Keratinocyte (primary cell): ENCODE measurements at regions not wholly inside any gene's neighbourhood (a gene's known extent, or its start where the extent isn't known, plus 50 kb on each side); places are given as distances from the start of the nearest gene placed in this dataset.

Experiments
- DNase-seq: peaks from one replicate; pipeline ENCODE4 v3.0.0-alpha.2; 2011; ENCODE audit warnings: low read depth, missing footprints, low spot score
- FAIRE-seq: peaks from 2 replicates; lab custom pipeline; 2011; peaks lifted over from hg19 to GRCh38; lab: Jason Lieb, UNC
- H2AFZ ChIP-seq: 2 replicates; pipeline ENCODE4 v1.6.0; 2012; ENCODE audit warnings: low read length, control low read depth, inconsistent platforms; ENCODE audit not compliant: control insufficient read depth
- H3K27ac ChIP-seq: 2 replicates; pipeline ENCODE4 v1.5.1; 2011; ENCODE audit warnings: low read length; ENCODE audit not compliant: control insufficient read depth, insufficient read depth
- H3K27me3 ChIP-seq: 3 replicates; pipeline ENCODE4 v1.6.0; 2011; ENCODE audit warnings: low read length; ENCODE audit not compliant: control insufficient read depth, insufficient read depth; ENCODE audit errors: extremely low read depth
- H3K36me3 ChIP-seq, 2 experiments: 2 replicates in 1 of 2; 3 replicates in 1 of 2; pipeline ENCODE4 v1.5.1; 2011; ENCODE audit warnings: low read length in 2 of 2, mild to moderate bottlenecking in 1 of 2; ENCODE audit not compliant: control insufficient read depth in 2 of 2, insufficient read depth in 2 of 2; ENCODE audit errors: extremely low read depth in 1 of 2
- H3K4me1 ChIP-seq: 3 replicates; pipeline ENCODE4 v1.5.1; 2011; ENCODE audit warnings: low read length; ENCODE audit not compliant: control insufficient read depth, insufficient read depth; ENCODE audit errors: extremely low read depth
- H3K4me2 ChIP-seq: 3 replicates; pipeline ENCODE4 v1.6.0; 2011; ENCODE audit warnings: low read depth, low read length; ENCODE audit not compliant: control insufficient read depth, insufficient read depth; ENCODE audit errors: extremely low read depth
- H3K4me3 ChIP-seq, 3 experiments: fragments of 200-600 bp in 1 of 3; sonication (generic) in 1 of 3; 2 replicates in 2 of 3; 3 replicates in 1 of 3; pipeline ENCODE4 v1.5.1; 2011 to 2016; ENCODE audit warnings: low read length in 3 of 3, mild to moderate bottlenecking in 3 of 3, control low read depth in 2 of 3, inconsistent platforms in 1 of 3, low read depth in 1 of 3, mixed read lengths in 1 of 3, mixed run types in 1 of 3, moderate library complexity in 1 of 3; ENCODE audit not compliant: control insufficient read depth in 2 of 3, insufficient read depth in 2 of 3; ENCODE audit errors: extremely low read depth in 1 of 3
- H3K79me2 ChIP-seq: 2 replicates; pipeline ENCODE4 v1.6.0; 2012; ENCODE audit warnings: low read length; ENCODE audit not compliant: control insufficient read depth, insufficient read depth
- H3K9ac ChIP-seq: 3 replicates; pipeline ENCODE4 v1.6.0; 2011; ENCODE audit warnings: low read length; ENCODE audit not compliant: control insufficient read depth, insufficient read depth; ENCODE audit errors: extremely low read depth
- H3K9me1 ChIP-seq: 3 replicates; pipeline ENCODE4 v1.6.0; 2011; ENCODE audit warnings: low read length; ENCODE audit not compliant: control insufficient read depth, insufficient read depth; ENCODE audit errors: extremely low read depth
- H3K9me3 ChIP-seq: 2 replicates; pipeline ENCODE4 v1.5.1; 2012; ENCODE audit warnings: low read depth, low read length; ENCODE audit not compliant: control insufficient read depth
- H4K20me1 ChIP-seq: 3 replicates; pipeline ENCODE4 v1.6.0; 2011; ENCODE audit warnings: low read length; ENCODE audit not compliant: control insufficient read depth, insufficient read depth; ENCODE audit errors: extremely low read depth
- CTCF ChIP-seq, 3 experiments: IDR thresholded peaks in 1 of 3; conservative IDR thresholded peaks in 1 of 3; optimal IDR thresholded peaks in 1 of 3; 2 replicates in 2 of 3; 3 replicates in 1 of 3; pipeline versions ENCODE3 to v1.5.1; 2011; ENCODE audit warnings: low read length in 3 of 3, mild to moderate bottlenecking in 3 of 3, moderate library complexity in 2 of 3, control low read depth in 1 of 3, inconsistent platforms in 1 of 3; ENCODE audit not compliant: insufficient read depth in 2 of 3; ENCODE audit errors: extremely low read depth in 1 of 3
- EZH2 ChIP-seq: IDR thresholded peaks from one replicate; pipeline ENCODE4 v1.6.1; 2012; ENCODE audit warnings: inconsistent platforms, mild to moderate bottlenecking, low read length, moderate library complexity
- dilution Hi-C: fragments of 300-500 bp; cut with MboI; formaldehyde crosslinking; loops from one replicate; pipeline ENCODE4 v1.7.0; 2020; ENCODE audit warnings: low sequenced_read_pairs; ENCODE audit not compliant: extremely low pct_ligation_motif_present

GRCh38 chr6:9606435-9607134 lies 808.3 kb downstream of the TFAP2A start:
- Histone ChIP-seq H3K9me3 (no peaks in the 10 kb centered on the region), H3K27me3 (no peaks in the 10 kb centered on the region), H3K79me2 (no peaks in the 10 kb centered on the region), H4K20me1 (no peaks in the 10 kb centered on the region), H3K27ac (no peak overlapping the region), H2AFZ (no peak overlapping the region), H3K4me3 (no peak overlapping the region), H3K4me1 (no peaks in the 10 kb centered on the region), H3K36me3 (no peaks in the 10 kb centered on the region), H3K9me1 (no peaks in the 10 kb centered on the region), H3K9ac (no peak overlapping the region), H3K4me2 (no peak overlapping the region)
- dilution Hi-C loops: no loop called here
- DNase-seq: no peak
- TF ChIP-seq EZH2: no peak
- no peak for TF ChIP-seq CTCF (optimal IDR thresholded peaks at IDR 0.05 in 1 of 3, IDR thresholded peaks at IDR 0.05 in 1 of 3, conservative IDR thresholded peaks at IDR 0.05 in 1 of 3; ENCODE audit: extremely low read depth in 1 of 3, insufficient read depth in 2 of 3, low read length in 3 of 3)
- no peak for FAIRE-seq

GRCh38 chr6:9594746-9595145 lies 820.1 kb downstream of the TFAP2A start:
- Histone ChIP-seq H3K79me2 (no peaks in the 10 kb centered on the region), H2AFZ (no peak overlapping the region), H3K9me3 (no peaks in the 10 kb centered on the region), H3K4me2 (no peak overlapping the region), H3K4me3 (no peak overlapping the region), H3K36me3 (no peaks in the 10 kb centered on the region), H3K27ac (no peak overlapping the region), H3K4me1 (no peaks in the 10 kb centered on the region), H3K27me3 (no peaks in the 10 kb centered on the region), H3K9me1 (no peaks in the 10 kb centered on the region), H3K9ac (no peak overlapping the region), H4K20me1 (no peaks in the 10 kb centered on the region)
- TF ChIP-seq CTCF (optimal IDR thresholded peaks at IDR 0.05 in 1 of 3, IDR thresholded peaks at IDR 0.05 in 1 of 3, conservative IDR thresholded peaks at IDR 0.05 in 1 of 3; ENCODE audit: extremely low read depth in 1 of 3, insufficient read depth in 2 of 3, low read length in 3 of 3) (no peak), EZH2 (no peak)
- no peak for FAIRE-seq
- DNase-seq: no peak
- dilution Hi-C loops: no loop called here
